Choroid plexus epithelial cell (primary cell): ENCODE measurements at regions not wholly inside any gene's neighbourhood (a gene's known extent, or its start where the extent isn't known, plus 50 kb on each side); places are given as distances from the start of the nearest gene placed in this dataset.
A peak's percentile ranks its signal among the peaks of the same experiment; 100 is the strongest.

ENCODE experiments used
- DNase-seq: peaks from one replicate; pipeline ENCODE4 v3.0.0-alpha.2; 2010; ENCODE audit warnings: low read depth
- H3K4me3 ChIP-seq: 2 replicates; pipeline ENCODE4 v1.5.1; 2011; ENCODE audit warnings: low read depth, mild to moderate bottlenecking, control low read depth, low read length, moderate library complexity
- TF ChIP-seq, protein P1 (sequence below): conservative IDR thresholded peaks from 2 replicates; pipeline ENCODE4 v1.5.1; 2011; ENCODE audit warnings: low read depth, mild to moderate bottlenecking, control low read depth, inconsistent platforms, low read length, moderate library complexity

DNA sequence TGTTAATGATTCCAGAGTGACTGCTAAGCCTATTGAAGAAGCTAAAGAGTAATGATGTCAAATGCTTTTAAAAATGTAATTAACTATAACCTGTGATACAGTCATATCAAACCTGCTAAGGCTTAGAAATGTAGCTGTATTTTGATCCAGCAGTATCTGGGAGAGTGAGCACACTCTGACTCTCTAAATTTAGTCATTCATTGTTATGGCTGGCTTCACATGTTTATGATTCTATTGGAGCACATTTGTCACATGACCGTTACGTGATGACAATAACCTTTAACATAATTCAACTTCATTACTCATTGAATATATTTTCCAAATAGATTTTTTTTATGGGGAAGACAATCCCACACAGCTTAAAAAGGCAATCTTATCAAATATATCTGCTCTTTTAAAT, 587.1 kb downstream of the LMO4 start:
- DNase-seq = no peak
- H3K4me3 ChIP-seq = no peak overlapping the region
- TF ChIP-seq, protein P1, sequence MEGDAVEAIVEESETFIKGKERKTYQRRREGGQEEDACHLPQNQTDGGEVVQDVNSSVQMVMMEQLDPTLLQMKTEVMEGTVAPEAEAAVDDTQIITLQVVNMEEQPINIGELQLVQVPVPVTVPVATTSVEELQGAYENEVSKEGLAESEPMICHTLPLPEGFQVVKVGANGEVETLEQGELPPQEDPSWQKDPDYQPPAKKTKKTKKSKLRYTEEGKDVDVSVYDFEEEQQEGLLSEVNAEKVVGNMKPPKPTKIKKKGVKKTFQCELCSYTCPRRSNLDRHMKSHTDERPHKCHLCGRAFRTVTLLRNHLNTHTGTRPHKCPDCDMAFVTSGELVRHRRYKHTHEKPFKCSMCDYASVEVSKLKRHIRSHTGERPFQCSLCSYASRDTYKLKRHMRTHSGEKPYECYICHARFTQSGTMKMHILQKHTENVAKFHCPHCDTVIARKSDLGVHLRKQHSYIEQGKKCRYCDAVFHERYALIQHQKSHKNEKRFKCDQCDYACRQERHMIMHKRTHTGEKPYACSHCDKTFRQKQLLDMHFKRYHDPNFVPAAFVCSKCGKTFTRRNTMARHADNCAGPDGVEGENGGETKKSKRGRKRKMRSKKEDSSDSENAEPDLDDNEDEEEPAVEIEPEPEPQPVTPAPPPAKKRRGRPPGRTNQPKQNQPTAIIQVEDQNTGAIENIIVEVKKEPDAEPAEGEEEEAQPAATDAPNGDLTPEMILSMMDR = no peak

DNA sequence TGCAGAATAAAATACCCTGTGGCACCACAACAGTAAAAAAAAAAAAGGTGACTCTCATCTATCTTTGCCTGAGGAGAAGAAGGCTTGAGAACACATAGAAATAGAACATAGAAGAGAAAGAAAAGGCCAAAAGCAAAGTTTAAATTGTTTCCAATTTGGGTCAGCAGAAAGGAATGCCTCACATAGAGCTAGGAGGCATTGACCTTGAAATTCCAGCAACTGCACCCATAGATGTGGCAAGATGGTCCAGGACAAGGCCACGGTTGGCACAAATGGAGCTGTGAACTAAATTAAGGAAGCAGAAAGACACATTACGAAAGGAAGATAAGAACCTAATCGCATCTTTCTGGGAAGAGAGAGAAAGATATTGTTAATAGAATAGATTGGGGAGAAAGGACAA, 588.3 kb downstream of the LMO4 start:
- DNase-seq = peak; percentile 30
- TF ChIP-seq, protein P1 = no peak
- no peak overlapping the region for H3K4me3 ChIP-seq

DNA sequence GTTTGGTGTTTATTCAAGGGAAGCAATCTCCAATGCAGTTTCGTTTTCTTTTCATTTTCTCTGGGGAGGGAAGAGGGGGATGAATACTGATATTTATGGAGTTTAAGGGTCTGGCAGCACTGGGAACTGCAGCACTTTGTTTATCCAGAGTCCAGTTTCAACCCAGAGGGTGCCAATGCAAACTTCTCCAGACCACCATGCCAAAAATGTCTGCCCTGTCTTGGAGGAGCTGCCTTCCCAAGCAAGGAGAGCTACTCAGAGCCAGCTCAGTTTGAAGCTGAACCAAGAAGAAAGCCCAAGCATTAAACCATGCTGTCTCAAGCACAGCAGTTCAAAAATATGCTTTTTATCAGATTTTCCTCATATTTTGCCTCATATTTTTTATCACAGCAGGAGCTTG, 589.7 kb downstream of the LMO4 start:
- DNase-seq = no peak
- H3K4me3 ChIP-seq = no peak overlapping the region
- TF ChIP-seq, protein P1 = no peak

DNA sequence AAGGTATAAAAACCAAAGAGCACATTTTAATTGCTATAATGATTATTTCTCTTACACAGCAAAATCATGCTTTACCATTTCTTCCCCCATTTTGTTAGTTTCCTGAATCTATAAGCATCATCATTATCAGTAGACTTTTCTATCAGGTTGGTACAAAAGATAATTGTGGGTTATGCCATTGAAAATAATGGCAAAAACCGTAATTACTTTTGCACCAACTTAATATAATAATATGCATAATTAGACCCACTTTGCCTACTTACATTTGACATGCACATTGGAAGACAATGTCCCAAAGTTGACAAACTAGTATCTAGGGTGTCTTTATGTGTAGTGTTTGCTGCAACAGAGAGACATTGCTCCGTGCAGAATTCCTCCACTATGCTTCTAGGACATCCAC, 594.2 kb downstream of the LMO4 start:
- no peak for DNase-seq
- no peak overlapping the region for H3K4me3 ChIP-seq
- TF ChIP-seq, protein P1 = no peak

DNA sequence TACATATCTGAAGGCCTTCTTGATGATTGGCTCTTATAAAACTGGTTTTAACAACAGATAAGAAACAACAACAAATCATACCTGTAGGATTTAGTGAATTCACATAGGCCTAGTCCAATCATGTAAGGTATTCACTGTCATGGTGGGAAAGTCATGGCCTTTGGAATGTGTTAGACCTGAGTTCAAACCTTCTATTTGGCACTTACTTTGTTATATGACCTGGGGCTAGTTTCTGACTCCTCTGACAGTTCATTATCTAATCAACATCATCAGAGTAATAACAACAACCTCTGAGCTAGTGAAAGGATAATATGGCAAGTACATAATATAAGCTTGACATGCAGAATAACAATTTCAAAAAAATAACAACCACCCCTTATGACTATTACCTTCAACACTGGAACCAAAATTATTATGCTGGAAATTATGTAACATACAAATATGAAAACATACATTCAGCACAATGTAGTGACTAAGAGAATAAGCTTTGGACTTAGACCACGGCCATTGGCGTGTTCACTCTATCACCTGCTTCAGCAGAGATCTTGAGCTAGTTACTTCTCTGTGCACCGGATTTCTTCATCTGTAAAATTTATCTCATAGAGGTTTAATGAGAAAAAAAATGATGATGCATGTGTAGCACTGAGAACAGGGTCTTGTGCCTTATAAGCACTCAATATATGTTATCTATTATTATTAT, 597.6 kb downstream of the LMO4 start:
- no peak overlapping the region for H3K4me3 ChIP-seq
- TF ChIP-seq, protein P1 = no peak
- no peak for DNase-seq

DNA sequence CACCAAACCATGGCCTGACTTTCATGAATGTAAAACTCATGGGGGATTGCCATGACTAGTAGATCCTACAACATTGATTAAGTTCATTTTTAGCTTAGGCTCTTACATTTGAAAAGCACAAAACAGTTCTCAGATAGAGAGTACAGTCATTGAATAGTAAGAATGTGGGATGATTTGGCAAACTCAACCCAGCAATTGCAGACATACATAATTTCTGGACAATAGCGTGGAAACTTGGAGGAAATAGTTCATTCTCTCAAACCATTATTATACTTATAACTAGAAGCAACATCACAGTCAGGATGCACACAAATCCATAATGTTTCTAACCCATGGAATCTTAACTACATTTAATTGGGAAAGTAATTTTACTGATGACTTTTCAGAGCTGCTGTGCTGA, 598.2 kb downstream of the LMO4 start:
- TF ChIP-seq, protein P1 = no peak
- no peak overlapping the region for H3K4me3 ChIP-seq
- no peak for DNase-seq

DNA sequence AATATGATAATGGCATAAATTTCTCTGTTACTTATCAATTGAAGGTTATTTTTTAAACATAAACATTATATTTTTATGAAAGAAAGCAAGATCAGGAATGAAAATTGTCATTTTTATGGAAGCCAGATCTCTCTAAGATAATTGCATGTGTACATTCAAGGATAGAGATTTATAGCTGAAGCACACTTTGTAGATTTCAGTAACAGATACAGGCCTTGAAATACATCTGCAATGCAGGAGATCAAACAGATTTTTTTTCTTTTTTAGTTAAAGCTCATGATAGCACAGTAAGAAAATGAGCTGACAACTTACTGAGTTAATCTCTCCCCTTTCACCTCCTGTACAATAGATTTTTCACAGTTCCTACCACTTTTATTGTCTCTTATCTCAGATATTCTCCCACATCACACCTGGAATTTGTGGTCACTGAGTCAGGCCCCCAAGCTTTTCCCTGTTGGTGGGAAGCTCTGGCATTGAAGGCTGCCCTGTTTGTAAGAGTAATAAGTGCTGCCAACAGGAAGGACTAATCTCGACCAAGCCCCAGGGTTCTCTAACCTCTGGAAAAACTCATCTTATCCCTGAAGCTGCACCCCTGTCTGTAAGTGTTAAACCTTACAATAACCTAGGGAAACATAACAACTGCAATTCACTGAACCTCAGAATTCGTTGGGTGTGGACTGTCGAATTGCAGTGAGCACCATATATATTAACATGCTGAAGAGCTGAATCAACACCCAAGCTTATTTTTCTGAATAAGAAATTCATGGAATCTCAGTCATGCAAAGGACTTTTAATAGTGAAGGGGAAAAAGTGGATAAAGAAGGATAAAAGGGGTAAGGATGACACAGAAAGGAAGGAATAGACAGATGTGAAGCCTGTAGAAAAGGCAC, 599.0 kb downstream of the LMO4 start:
- TF ChIP-seq, protein P1 = no peak
- no peak overlapping the region for H3K4me3 ChIP-seq
- no peak for DNase-seq
